Fibroblast of mammary gland (primary cell): ENCODE measurements at regions not wholly inside any gene's neighbourhood (a gene's known extent, or its start where the extent isn't known, plus 50 kb on each side); places are given as distances from the start of the nearest gene placed in this dataset.

Source experiments
- DNase-seq: peaks from one replicate; pipeline ENCODE4 v3.0.0-alpha.2; 2010; ENCODE audit warnings: low read depth
- H3K4me3 ChIP-seq: 2 replicates; pipeline ENCODE4 v1.5.1; 2011; ENCODE audit warnings: low read depth, mild to moderate bottlenecking, low read length, moderate library complexity; ENCODE audit not compliant: control insufficient read depth
- TF ChIP-seq, protein P1 (sequence below): conservative IDR thresholded peaks from 2 replicates; pipeline ENCODE4 v1.5.1; 2011; ENCODE audit warnings: low read depth, low read length, inconsistent platforms; ENCODE audit not compliant: control insufficient read depth, insufficient read depth

DNA sequence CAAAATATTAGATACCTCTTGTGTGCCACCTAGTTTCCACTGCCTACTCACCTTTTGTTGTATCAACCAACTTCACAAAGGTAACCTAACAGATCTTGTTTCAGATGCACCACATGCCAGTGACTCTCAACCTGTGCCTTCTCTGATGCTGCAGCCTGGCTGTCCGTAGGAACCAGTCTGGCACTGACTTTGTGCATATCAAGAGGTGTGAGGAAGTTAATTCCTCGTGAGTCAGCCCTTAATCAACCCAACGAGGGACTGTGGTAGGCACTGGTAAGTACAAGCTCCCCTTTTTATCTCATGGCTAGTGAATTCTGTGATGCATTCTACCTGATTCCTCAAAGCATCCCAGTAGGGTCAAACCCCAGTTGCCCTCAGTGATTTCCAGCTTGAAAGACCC lies 215.4 kb upstream of the CTNND2 start:
- no peak for DNase-seq
- TF ChIP-seq, protein P1, sequence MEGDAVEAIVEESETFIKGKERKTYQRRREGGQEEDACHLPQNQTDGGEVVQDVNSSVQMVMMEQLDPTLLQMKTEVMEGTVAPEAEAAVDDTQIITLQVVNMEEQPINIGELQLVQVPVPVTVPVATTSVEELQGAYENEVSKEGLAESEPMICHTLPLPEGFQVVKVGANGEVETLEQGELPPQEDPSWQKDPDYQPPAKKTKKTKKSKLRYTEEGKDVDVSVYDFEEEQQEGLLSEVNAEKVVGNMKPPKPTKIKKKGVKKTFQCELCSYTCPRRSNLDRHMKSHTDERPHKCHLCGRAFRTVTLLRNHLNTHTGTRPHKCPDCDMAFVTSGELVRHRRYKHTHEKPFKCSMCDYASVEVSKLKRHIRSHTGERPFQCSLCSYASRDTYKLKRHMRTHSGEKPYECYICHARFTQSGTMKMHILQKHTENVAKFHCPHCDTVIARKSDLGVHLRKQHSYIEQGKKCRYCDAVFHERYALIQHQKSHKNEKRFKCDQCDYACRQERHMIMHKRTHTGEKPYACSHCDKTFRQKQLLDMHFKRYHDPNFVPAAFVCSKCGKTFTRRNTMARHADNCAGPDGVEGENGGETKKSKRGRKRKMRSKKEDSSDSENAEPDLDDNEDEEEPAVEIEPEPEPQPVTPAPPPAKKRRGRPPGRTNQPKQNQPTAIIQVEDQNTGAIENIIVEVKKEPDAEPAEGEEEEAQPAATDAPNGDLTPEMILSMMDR, result no peak
- H3K4me3 ChIP-seq, result no peak overlapping the region

DNA sequence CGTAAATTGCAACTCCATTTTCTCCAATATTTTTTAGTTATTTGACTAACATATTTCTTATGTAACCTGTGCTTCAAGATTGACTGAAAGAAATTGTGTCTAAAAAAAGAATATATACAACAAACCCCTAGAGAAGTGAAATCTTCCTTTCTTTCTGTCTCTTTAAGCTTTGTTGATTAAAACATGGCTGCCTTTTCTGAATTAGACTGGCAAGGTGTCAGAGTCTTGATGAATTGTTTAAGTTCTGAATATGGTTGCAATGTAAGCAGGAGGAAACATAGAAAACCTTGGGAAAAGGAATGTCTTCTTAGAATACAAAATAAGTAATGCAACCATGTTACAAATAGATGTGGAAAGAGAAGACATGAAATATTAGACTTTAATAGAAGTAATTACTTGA lies 209.8 kb upstream of the CTNND2 start:
- TF ChIP-seq, protein P1, result no peak
- no peak for DNase-seq
- H3K4me3 ChIP-seq, result no peak overlapping the region

DNA sequence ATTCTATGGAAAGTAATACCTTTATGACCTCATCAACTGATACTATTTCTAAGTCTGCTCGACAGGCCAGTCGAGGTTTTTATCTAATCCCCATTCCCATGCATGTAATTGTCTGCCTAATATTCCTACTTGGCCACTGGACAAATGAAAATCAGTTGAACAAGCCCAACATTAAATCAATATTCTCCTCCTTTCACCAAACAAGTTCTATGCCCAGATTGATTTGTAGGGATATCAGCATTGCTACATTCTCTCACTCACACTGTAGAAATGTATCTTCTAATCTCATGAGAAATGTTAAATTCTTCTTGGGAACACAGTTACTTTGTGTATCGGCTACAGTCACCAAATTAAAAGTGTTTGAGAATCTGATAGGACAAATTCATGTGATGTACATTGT lies 208.8 kb upstream of the CTNND2 start:
- no peak overlapping the region for H3K4me3 ChIP-seq
- TF ChIP-seq, protein P1, result no peak

DNA sequence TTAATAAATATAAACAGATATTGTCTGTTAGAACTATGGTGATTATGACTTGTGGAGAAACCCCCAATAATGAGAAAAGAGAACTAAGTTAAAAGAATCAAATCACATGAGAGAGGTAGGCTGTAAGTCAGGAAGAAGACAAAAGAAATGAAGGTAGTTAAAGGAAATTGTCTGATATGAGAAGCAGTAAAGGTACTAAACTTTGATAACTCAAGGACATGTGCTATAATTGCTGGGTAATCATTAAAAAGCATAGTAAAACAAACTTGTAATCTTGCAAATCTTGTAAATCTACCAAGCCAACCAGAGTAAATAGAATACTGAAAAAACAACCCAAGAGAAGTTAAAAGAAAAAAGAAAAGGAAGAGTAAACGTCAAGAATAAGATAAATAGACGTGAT lies 207.0 kb upstream of the CTNND2 start:
- no peak overlapping the region for H3K4me3 ChIP-seq
- no peak for DNase-seq
- TF ChIP-seq, protein P1, result no peak

More for the DNA sequence above, 208.8 kb upstream of the CTNND2 start:
- no peak for DNase-seq

DNA sequence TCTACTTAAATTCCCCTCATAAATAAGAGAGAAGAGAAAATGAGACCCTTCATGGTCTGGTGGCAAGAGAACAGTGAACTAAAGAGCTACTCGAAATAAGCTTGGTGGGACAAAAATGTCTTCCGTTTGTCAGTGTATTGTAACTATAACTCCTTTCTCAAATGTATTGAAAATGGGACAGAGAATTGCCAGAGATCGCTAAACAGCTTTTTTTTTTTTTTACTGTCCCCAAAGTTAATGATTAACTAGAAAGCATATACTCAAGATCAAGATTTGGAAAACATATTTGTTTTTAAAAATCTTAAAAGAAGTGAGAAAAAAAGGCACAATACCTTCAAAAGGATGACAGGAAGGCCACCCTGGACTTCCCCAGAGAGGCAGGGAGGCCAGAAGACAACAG lies 206.4 kb upstream of the CTNND2 start:
- DNase-seq, result no peak
- no peak overlapping the region for H3K4me3 ChIP-seq
- TF ChIP-seq, protein P1, result no peak

DNA sequence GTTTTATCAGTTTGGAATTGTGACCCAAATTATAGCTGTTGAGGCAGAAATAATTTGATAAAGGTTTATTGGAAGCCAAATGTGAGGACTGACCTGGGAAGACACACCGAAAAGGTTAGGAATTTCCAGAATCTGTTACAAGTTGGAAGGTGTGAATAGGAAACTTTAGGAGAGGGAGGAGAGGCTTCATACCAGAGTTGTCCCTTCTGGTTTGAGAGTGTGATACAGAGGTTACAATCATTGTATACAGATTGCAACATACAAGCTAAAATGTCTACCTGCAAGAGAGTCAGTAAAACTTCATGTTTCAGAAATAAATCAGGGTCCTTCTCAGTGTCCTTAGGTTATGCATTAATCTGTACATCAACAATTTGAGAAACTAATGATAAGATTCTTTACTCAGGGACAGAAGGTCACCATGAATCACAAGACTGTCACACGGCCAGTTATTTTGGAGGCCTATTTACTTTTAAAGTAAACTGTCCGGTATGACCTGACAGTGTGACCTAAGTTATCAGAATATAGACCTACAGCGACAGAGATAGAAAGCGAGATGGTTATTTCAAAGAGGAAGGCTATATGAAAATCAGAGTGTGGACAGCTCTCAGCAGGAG lies 204.9 kb upstream of the CTNND2 start:
- no peak overlapping the region for H3K4me3 ChIP-seq
- TF ChIP-seq, protein P1, result no peak
- DNase-seq, result no peak

DNA sequence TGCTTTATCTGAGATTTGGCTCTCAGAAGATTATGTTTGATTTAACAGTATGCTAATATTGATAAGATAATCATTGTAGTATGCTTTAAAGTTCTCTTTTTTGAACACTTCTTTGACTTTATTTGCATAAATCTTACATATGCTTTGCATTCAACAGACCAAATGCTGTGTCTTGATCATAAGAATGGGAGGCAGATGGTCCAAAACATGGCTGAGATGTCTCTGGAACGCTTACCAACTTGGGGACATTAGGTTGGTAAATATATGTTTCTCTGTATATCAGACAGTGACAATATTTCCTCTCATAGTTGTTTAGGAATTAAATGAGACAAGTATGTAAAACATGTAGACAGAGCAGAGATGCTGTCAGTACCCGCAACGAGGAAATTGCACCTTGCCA lies 197.9 kb upstream of the CTNND2 start:
- TF ChIP-seq, protein P1, result no peak
- DNase-seq, result no peak
- no peak overlapping the region for H3K4me3 ChIP-seq
